DND-41 (cell line): ENCODE measurements at regions not wholly inside any gene's neighbourhood (a gene's known extent, or its start where the extent isn't known, plus 50 kb on each side); places are given as distances from the start of the nearest gene placed in this dataset.

Experiments used
- ATAC-seq: fragments of 200-7000 bp; cut with Tn5 transposase; 3 replicates; pipeline ENCODE4 v1.9.1; 2021; ENCODE audit warnings: low read depth; ENCODE audit not compliant: insufficient read depth
- DNase-seq: peaks from one replicate; pipeline ENCODE4 v3.0.0-alpha.2; 2020
- H2AFZ ChIP-seq: 2 replicates; pipeline ENCODE4 v1.6.0; 2012; ENCODE audit warnings: low read depth, low read length
- H3K27ac ChIP-seq: 2 replicates; pipeline ENCODE4 v1.5.1; 2012; ENCODE audit warnings: low read length, inconsistent platforms
- H3K27me3 ChIP-seq: fragments of 200-600 bp; sonication (generic); 2 replicates; pipeline ENCODE4 v1.6.0; 2012; ENCODE audit warnings: low read length, mild to moderate bottlenecking, inconsistent platforms; ENCODE audit not compliant: insufficient read depth, poor library complexity
- H3K36me3 ChIP-seq: 2 replicates; pipeline ENCODE4 v1.5.1; 2012; ENCODE audit warnings: low read length, inconsistent platforms; ENCODE audit not compliant: insufficient read depth
- H3K4me1 ChIP-seq: 2 replicates; pipeline ENCODE4 v1.5.1; 2012; ENCODE audit warnings: mild to moderate bottlenecking, low read length; ENCODE audit not compliant: insufficient read depth
- H3K4me2 ChIP-seq: 2 replicates; pipeline ENCODE4 v1.6.0; 2012; ENCODE audit warnings: mild to moderate bottlenecking, moderate library complexity, low read length, inconsistent platforms; ENCODE audit not compliant: insufficient read depth
- H3K4me3 ChIP-seq, 2 experiments: fragments of 200-600 bp in 1 of 2; shearing (Covaris generic) in 1 of 2; 2 replicates each; pipeline ENCODE4 v1.5.1; 2012 to 2016; ENCODE audit warnings: inconsistent platforms in 2 of 2, low read length in 2 of 2, mild to moderate bottlenecking in 2 of 2, low read depth in 1 of 2, moderate library complexity in 1 of 2
- H3K79me2 ChIP-seq: 2 replicates; pipeline ENCODE4 v1.6.0; 2012; ENCODE audit warnings: low read length, inconsistent platforms; ENCODE audit not compliant: insufficient read depth
- H3K9ac ChIP-seq: 2 replicates; pipeline ENCODE4 v1.6.0; 2012; ENCODE audit warnings: low read depth, mild to moderate bottlenecking, inconsistent platforms, low read length, moderate library complexity
- H3K9me3 ChIP-seq: 2 replicates; pipeline ENCODE4 v1.5.1; 2012; ENCODE audit warnings: low read length, moderate library complexity, mild to moderate bottlenecking, inconsistent platforms; ENCODE audit not compliant: insufficient read depth, severe bottlenecking
- H4K20me1 ChIP-seq: 2 replicates; pipeline ENCODE4 v1.6.0; 2012; ENCODE audit warnings: low read length; ENCODE audit not compliant: insufficient read depth
- CTCF ChIP-seq: IDR thresholded peaks from 2 replicates; pipeline ENCODE4 v1.5.1; 2012; ENCODE audit warnings: borderline replicate concordance, low read length, moderate library complexity, mild to moderate bottlenecking; ENCODE audit not compliant: poor library complexity, severe bottlenecking; ENCODE audit errors: extremely low read depth
- EZH2 ChIP-seq: IDR thresholded peaks from 3 replicates; pipeline ENCODE4 v1.6.1; 2012; ENCODE audit warnings: borderline replicate concordance, low read depth, mild to moderate bottlenecking, moderate library complexity, low read length, inconsistent platforms; ENCODE audit not compliant: severe bottlenecking

GRCh38 chr3:99499235-99500158 lies 138.9 kb upstream of the COL8A1 start:
- Histone ChIP-seq H3K27ac (no peak overlapping the region), H3K79me2 (no peaks in the 10 kb centered on the region), H3K4me1 (no peaks in the 10 kb centered on the region), H3K9ac (no peak overlapping the region), H3K9me3 (no peaks in the 10 kb centered on the region), H3K4me3 (no peak overlapping the region), H4K20me1 (no peaks in the 10 kb centered on the region), H3K4me2 (no peak overlapping the region), H3K27me3 (no peaks in the 10 kb centered on the region), H2AFZ (no peak overlapping the region), H3K36me3 (no peaks in the 10 kb centered on the region)
- DNase-seq (no peak), ATAC-seq (0 out of 3 replicates have a peak, but pooled peaks have one; percentile 39)
- TF ChIP-seq EZH2 (no peak), CTCF (peak; percentile 59)

GRCh38 chr3:99498550-99499234 lies 139.7 kb upstream of the COL8A1 start:
- Histone ChIP-seq H4K20me1 (no peaks in the 10 kb centered on the region), H3K27me3 (no peaks in the 10 kb centered on the region), H3K4me3 (no peak overlapping the region), H2AFZ (no peak overlapping the region), H3K4me2 (no peak overlapping the region), H3K36me3 (no peaks in the 10 kb centered on the region), H3K79me2 (no peaks in the 10 kb centered on the region), H3K27ac (no peak overlapping the region), H3K9ac (no peak overlapping the region), H3K9me3 (no peaks in the 10 kb centered on the region), H3K4me1 (no peaks in the 10 kb centered on the region)
- no peak for TF ChIP-seq CTCF
- ATAC-seq (no peak), DNase-seq (no peak)

GRCh38 chr3:99487894-99488293 lies 150.5 kb upstream of the COL8A1 start:
- Histone ChIP-seq H3K79me2 (no peaks in the 10 kb centered on the region), H3K27me3 (no peaks in the 10 kb centered on the region), H3K36me3 (no peaks in the 10 kb centered on the region), H3K4me1 (no peaks in the 10 kb centered on the region), H4K20me1 (no peaks in the 10 kb centered on the region), H3K4me3 (no peak overlapping the region), H3K9ac (no peak overlapping the region), H3K4me2 (no peak overlapping the region), H2AFZ (no peak overlapping the region), H3K9me3 (peaks cover 4% of the 10 kb centered on the region), H3K27ac (no peak overlapping the region)
- TF ChIP-seq CTCF (no peak), EZH2 (no peak)
- no peak for DNase-seq
- ATAC-seq = no peak
